KBM-7 (cell line): ENCODE measurements at regions not wholly inside any gene's neighbourhood (a gene's known extent, or its start where the extent isn't known, plus 50 kb on each side); places are given as distances from the start of the nearest gene placed in this dataset.

ENCODE experiments used
- DNase-seq: peaks from one replicate; pipeline ENCODE4 v3.0.0-alpha.2; 2015
- in situ Hi-C: fragments of 300-500 bp; cut with MboI; formaldehyde crosslinking; loops from 2 replicates; pipeline ENCODE4 v1.14.3; 2020; ENCODE audit warnings: low sequenced_read_pairs, low pct_unique_long_range_greater_than_20kb, mixed read lengths

- in situ Hi-C loops = no loop called here
- DNase-seq = no peak
These were observed 226.6 kb upstream of the TRAM1L1 start for GRCh38 chr4:117311989-117312388.

- DNase-seq = no peak
These were observed 239.6 kb upstream of the TRAM1L1 start for GRCh38 chr4:117324851-117325491.

GRCh38 chr4:117326091-117326490 is 240.7 kb upstream of the TRAM1L1 start:
- in situ Hi-C loops = no loop called here
- DNase-seq = no peak

More at GRCh38 chr4:117324851-117325491, 239.6 kb upstream of the TRAM1L1 start:
- in situ Hi-C loops = no loop called here

- no peak for DNase-seq
- in situ Hi-C loops = no loop called here
These were observed 242.1 kb upstream of the TRAM1L1 start for GRCh38 chr4:117327491-117327890.

- no peak for DNase-seq
These were observed 243.0 kb upstream of the TRAM1L1 start for GRCh38 chr4:117328333-117328732.

GRCh38 chr4:117331817-117332216 is 246.4 kb upstream of the TRAM1L1 start:
- in situ Hi-C loops = no loop called here
- no peak for DNase-seq

More at GRCh38 chr4:117328333-117328732, 243.0 kb upstream of the TRAM1L1 start:
- in situ Hi-C loops = no loop called here

GRCh38 chr4:117334451-117335188 is 249.2 kb upstream of the TRAM1L1 start:
- no peak for DNase-seq
- in situ Hi-C loops = no loop called here

- in situ Hi-C loops = no loop called here
- no peak for DNase-seq
These were observed 272.1 kb upstream of the TRAM1L1 start for GRCh38 chr4:117357437-117357836.

- in situ Hi-C loops = no loop called here
- no peak for DNase-seq
These were observed 272.5 kb upstream of the TRAM1L1 start for GRCh38 chr4:117357866-117358265.

GRCh38 chr4:117370944-117371668 is 285.7 kb upstream of the TRAM1L1 start:
- in situ Hi-C loops = no loop called here
- no peak for DNase-seq

- in situ Hi-C loops = no loop called here
- no peak for DNase-seq
These were observed 289.7 kb upstream of the TRAM1L1 start for GRCh38 chr4:117375101-117375500.

GRCh38 chr4:117376692-117377091 is 291.3 kb upstream of the TRAM1L1 start:
- DNase-seq = no peak
- in situ Hi-C loops = no loop called here

- no peak for DNase-seq
- in situ Hi-C loops = no loop called here
These were observed 293.6 kb upstream of the TRAM1L1 start for GRCh38 chr4:117378942-117379341.

- DNase-seq = no peak
- in situ Hi-C loops = no loop called here
These were observed 298.1 kb upstream of the TRAM1L1 start for GRCh38 chr4:117383468-117383867.

- in situ Hi-C loops = no loop called here
- no peak for DNase-seq
These were observed 300.1 kb upstream of the TRAM1L1 start for GRCh38 chr4:117385526-117385925.

- in situ Hi-C loops = no loop called here
- DNase-seq = no peak
These were observed 301.7 kb upstream of the TRAM1L1 start for GRCh38 chr4:117387072-117387471.

- DNase-seq = no peak
- in situ Hi-C loops = no loop called here
These were observed 314.9 kb upstream of the TRAM1L1 start for GRCh38 chr4:117400039-117400835.

GRCh38 chr4:117412661-117413060 is 327.3 kb upstream of the TRAM1L1 start:
- no peak for DNase-seq

GRCh38 chr4:117417856-117418255 is 332.5 kb upstream of the TRAM1L1 start:
- DNase-seq = no peak
- in situ Hi-C loops = no loop called here

More at GRCh38 chr4:117412661-117413060, 327.3 kb upstream of the TRAM1L1 start:
- in situ Hi-C loops = no loop called here
